Pulmonary artery endothelial cell (primary cell): ENCODE measurements at regions not wholly inside any gene's neighbourhood (a gene's known extent, or its start where the extent isn't known, plus 50 kb on each side); places are given as distances from the start of the nearest gene placed in this dataset.
A peak's percentile ranks its signal among the peaks of the same experiment; 100 is the strongest.

Experiments used
- DNase-seq: peaks from one replicate; pipeline ENCODE4 v3.0.0-alpha.2; 2011; ENCODE audit warnings: low read depth, low spot score

DNA sequence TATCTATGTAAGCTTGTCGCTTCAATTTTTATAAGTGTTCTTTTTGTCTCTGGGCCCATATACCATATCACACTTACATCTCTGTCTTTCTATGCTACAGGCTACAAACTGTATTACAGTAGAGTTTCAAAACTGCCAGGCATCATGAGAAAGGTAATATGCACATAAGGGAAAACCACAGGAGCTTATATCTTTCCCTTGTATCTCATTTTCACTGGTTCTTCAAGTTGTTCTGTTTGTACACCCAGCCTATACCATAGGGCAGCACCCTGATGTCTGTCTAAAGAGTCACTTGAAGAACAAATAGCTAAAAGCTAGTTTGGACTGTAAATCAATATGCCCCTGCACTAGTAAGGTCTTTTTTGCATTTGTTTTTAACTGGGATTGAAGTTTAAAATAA lies 366.7 kb downstream of the FIGN start:
- DNase-seq: no peak

DNA sequence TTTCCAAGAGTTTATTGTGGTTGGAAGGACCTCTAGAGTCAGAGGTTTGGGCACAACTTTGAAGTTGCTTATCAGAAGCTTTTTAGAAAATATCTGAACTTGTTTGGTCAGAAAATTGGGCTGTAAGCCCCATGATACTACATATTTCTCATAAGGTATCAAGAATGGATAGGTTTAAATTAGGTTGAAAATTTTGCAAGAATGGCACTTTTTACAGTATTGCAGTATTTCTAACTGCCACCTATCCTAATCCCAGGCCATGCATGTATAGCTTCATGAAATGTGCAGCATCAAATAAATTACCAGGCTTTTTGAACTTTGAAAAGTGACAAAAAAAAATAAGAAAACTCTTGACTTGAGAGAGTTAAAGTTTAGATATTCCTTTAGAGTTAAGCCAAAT lies 367.2 kb downstream of the FIGN start:
- DNase-seq: no peak

DNA sequence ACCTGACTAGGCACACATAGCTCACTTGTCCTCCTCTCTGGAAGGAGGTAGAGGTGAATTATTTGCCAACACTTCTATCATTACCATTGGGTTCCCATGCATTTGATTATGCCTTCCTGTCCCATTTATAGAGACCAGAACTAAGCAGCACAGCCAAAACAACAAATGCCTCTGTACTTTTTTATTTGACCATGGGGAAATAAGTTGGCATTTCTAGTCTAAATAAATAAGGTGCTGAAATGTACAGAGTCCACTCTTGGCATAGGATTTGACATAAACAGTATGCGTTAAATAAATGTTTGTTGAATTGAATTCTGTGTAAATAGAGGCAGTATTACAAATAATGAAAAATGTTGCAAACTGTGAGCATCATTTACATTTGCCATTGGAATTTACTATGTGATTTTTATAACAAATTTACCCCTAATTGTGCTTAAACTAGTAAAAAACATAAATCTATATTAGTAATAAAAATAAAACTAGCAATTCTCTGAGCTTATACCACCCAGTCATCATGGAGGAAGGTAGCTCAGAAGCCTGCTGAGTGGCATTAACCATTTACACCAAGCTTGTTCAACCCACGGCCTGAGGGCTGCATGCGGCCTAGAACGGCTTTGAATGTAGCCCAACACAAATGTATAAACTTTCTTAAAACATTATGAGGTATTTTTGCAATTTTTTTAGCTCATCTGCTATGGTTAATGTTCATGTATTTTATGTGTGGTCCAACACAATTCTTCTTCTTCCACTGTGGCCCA lies 367.8 kb downstream of the FIGN start:
- no peak for DNase-seq

DNA sequence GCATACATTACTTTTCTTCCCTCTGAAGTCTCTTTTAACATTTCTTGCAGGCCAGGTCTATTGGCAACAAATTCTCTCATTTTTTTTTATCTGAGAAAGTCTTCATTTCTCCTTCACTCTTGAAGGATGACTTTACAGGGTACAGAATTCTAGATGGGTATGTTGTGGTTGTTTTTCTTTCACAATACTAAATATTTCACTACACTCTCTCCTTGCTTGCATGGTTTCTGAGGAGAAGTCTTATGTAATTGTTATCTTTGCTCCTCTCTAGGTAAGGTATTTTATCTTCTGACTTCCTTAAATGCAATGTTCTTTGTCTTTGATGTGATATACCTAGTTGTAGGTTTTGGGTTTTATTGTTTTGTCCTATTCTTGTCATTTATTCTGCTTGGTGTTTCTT lies 371.1 kb downstream of the FIGN start:
- no peak for DNase-seq

DNA sequence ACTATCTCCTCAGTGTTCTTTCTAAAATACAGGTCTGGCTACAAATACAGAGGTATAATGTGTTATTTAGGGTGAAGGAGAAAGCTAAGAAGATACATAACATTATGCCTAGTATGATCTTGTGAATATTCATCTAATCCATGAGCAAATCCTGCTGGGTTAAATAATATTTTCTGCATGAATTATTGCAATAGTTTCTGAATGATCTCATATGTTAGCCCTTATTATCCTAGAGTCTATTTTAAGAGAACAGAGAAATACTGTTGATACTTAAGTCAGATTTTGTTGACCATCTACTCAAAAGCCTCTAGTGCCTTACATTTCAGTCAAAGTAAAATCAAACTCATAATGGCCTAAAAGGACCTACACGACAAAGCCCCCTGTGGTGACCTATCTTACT lies 382.3 kb downstream of the FIGN start:
- no peak for DNase-seq

DNA sequence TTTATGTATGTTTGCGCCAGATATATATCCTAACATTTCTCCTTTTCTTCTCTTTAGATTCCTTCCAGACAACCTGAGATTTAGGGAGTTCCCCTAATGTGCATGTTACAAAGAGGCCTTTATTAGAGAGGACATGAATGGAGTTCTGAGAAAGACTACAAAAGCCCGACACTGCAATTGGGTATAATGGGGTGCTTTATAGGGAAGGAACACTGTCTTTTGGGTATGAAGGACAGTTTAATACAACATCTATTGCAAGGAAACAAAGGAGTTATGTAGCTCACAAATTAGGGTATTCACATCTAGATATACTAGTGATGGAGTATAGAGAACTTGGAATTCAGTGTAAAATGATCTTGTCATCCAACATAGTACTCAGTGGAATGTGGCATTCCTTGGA lies 383.8 kb downstream of the FIGN start:
- DNase-seq: no peak

DNA sequence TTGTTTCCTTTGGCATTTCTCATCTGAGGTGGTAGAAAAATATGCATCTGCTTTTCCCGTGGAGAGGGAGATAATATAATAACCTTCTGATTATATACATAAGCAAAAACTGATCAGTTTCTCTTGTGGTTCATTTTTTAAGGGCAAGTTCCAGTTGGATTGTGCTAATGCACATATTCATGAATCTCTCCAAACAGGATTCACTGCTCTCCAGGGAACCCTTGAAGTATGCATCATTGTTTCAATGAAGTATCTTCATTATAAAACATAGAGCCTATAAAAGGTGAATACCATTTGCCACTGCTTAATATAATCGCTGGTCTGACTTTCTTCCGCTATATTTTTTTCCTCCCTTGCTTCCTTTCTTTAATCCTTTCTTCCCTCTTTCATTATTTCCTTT lies 384.7 kb downstream of the FIGN start:
- no peak for DNase-seq

DNA sequence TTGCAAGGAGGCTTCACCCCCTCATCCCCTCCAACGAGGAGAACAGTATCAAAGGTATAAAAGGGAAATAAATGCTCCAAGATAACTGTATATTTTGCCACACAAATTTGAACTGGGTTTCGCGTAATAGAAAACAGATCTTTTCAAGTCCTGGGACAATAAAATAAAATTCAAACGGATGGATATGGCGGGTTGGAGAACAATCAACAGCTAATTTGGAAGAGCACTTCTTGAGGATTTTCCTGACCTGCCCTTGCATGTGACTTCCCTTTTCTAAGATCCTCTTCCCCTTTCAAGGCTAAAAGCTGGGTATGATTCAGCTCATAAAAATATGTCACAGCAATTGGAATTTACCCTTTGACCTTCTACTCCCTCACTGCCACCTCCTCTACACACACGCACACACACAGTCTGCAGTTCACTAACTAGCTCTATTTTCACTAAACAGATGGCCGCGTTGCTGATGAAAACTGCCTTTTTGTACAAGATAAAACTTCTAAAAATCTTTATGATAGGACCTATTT lies 386.9 kb downstream of the FIGN start:
- peak; percentile 59 for DNase-seq

DNA sequence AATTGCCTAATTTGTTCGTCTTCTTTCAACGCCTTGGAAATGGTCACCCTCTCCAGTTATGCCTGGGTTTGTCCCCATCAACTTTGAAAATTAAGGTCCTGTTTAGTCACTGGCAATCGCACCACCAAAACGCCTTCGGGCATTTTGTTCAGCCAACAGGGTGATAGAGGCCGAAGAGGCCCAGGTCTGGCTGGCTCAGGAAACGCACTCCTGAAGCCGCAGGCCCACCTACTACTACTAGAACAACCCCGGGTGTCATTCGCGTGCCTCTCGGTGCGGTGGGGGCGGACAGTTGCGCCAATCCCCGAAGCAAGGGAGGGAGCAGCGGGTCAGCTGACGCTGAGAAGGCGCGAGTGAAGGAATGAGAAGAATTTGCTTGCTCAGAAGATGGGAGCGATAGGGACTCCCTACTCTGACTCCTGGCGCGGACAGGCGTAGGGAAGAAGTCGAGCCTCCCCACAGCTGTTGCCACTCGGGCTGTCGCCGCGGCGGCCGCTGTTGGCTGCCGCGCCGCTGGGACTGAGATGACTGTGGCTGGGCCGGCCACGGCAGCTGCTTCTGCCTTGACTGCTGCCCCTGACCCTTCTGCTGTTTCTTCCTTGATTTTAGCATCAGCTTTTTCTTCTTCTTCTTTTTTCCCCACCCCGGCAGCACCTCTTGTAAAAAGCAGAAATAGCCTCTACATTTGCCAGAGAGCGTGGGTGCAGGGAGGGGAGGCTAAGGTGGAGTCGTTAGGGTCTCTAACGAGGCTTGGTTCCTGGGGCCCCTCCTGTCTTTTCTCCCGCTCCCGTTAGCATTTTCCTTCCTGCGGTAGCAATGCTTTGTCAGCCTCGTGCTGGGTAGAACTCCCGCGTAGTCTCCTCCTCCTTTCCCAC lies 387.6 kb downstream of the FIGN start:
- peak; percentile 11 for DNase-seq

DNA sequence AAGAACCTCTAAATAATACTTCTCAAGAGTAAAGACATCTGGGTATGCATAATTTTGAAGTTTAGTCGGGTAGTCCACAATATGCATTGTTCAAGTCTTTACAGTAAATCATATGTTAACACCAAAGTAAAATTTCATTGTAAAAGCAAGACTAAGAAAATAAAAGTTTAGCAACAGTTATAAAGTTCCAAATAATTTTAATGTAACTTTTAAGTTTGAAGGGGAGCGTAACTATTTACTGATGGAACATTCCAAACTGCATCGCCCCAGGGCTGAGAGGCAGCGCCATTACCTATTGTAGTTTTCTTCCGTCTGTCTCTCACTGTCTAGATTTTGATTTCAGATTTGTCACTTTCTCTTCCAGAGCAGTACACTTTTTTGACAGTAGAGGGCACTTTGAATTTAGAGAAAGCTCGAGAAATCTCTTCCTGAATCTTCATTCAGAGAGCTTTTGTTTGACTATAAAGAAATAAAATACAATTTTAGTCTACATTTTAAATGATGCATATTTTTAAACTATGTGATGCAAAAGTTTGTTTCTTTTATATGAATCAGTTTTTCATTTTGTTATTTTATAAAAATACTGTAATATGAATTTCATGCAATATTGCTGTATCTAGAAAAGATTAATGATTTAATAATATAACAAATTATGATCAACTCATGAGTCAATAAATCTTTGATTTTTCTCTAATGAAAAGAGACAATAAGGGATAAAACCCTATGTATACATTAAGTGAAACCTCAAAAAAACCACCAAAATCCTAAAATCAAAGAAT lies 389.8 kb downstream of the FIGN start:
- peak; percentile 20 for DNase-seq

DNA sequence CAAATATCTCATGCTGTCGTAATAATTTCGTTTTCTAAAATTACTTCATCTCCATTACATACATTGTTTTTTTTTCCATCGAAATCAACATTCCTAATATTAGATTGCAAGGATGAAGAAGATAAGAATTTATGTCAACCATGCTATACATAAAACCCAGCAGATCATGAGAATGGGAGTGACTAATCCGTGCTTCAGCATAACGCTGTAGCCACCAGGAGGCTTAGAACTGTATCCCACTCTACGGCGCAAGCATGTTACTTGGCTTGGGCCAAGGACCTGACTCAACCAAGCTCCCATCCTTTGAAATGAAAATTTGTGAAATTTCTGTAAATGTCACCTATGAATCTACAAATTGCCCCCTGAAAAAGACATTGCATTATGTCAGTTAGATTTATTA lies 392.5 kb downstream of the FIGN start:
- no peak for DNase-seq

DNA sequence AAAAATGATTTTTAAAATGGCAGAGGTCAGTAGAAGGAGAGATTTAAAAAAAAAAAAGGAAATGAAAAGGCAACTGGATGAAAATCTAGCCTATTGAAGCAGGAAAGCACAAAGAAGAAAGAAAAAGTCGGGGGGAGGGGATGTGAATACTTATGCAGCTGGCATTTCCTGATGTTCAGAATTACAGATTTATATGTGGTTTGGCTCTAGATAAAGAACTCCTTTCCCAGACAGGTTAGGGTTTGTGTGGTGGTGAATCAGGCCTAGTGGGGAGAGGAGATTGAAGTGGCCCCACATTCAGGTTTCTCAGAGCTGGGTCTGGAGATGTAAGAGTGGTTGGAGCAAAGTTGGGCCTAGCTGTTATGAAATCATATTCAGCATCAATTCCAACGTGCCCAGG lies 394.4 kb downstream of the FIGN start:
- peak; percentile 29 for DNase-seq

DNA sequence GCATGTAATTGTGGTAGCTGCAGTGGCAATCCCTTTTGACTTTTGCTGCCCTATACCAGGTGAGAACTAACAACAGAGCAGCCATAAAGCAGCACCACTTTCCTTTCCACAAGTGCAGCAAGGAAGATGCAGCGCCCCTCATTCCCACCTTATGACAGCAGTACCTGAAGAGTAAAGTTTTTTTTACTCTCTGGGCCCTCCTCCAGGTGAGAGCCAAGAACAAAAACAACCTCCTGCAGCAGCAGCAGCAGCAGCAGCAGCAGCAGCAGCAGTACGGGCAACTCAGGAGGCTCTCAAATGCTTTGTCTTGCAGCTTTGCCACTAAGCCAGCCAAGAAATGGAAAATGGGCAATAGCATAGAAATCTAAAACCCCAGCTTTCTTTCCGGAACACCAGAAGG lies 397.5 kb downstream of the FIGN start:
- no peak for DNase-seq

DNA sequence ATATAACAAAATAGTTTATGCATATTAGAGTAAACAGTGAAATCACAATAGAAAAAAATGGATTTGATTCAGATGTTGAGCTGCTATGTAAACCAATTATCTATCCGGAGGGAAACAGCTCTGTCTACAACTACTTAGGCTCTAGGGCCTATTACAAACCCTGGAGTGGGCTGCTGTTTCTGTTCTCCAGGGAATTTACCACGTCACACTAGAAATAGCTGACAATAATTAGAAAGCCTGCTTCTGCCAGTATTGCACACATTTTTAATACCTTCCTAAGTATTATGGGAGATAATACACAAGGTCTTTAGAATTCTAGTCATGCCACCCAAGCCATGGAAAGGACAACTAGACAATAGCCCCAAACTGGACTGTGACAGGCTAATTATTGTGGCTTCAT lies 411.1 kb downstream of the FIGN start:
- DNase-seq: no peak

DNA sequence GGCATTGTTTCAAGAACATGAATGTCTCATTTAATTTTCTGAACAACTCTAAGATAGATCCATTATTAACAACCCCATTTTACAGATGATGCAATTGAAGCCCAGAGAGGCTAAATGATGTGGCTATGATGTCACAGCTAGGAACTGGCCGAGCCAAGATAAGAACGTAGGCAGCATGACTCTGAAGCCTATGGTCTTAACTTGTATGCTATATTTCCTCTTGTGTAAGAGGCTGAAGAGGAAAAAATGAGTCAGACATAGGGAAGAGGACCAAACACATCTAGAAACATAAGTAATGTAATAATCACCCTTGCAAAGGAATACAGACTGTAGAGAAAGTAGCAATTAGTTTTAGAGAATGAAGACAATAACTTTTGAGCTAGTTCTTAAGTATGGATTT lies 416.8 kb downstream of the FIGN start:
- no peak for DNase-seq

DNA sequence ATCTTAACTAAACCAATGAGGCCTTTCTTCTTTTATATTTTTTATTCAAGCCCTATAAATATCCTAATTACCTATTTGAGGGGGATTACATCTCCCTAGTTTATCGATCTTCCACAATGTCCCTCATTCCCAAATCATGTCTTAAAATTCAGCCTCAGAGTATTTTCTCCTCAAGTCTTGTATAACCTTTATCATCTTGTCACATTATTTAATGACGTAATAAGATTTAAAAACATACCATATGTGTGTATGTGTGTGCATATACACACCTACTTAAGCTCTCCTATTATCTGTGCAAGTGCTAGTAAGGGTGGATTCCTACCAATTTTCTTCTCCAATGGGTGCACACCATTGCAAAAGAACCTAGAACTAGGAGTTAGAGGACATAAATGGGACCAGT lies 421.1 kb downstream of the FIGN start:
- no peak for DNase-seq

DNA sequence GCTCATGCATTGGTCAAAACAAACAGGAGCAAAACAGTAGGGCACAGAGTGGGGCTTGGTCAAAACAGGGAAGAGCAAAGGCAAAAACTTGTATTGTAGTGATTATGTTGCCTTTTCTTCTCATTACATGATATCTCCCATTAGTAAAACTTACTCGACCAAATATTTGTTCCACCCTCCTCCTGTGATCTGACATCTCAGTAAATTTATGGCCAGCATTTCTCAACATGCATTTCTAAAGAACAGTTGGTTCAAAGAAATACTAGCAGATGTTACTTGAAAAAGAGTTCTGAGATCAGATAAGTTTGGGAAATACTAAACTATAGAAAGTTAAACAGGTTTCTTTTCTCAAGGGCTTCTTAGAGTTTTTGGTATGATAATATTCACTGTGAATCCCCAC lies 423.1 kb downstream of the FIGN start:
- no peak for DNase-seq

DNA sequence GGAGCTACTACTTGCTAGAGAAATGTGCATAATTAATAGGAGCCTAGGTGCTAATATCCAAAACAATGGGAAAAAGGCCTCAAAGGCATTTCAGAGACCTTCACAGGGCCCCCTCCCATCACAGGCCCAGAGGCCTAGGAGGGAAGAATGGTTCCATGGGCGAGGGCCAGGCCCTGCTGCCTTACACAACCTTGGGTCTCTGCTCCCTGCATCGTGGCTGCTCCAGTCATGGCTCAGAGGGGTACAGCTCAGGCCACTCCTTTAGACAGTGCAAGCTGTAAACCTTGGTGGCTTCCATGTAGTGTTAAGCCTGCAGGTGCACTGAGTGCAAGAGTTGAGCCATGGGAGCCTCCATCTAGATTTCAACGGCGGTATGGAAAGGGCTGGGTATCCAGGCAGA lies 429.2 kb downstream of the FIGN start:
- DNase-seq: no peak

DNA sequence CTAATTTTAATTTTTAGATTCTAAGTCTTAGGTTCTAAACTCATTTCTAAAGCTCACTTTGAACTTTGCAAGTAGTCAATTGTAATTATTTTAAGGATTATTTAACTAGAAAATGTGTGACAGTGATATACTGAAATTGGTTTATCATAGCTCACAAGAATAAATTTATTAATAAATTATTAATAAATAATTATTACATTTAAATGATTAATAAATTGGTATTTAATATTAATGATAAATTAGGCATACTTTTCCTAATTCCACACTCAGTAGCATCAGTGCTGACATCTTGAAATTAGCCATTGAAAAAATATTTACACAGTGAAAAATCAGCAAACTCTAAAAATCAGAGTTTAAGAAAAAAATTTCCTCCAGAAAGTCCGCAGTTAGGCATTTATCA lies 433.7 kb downstream of the FIGN start:
- no peak for DNase-seq

DNA sequence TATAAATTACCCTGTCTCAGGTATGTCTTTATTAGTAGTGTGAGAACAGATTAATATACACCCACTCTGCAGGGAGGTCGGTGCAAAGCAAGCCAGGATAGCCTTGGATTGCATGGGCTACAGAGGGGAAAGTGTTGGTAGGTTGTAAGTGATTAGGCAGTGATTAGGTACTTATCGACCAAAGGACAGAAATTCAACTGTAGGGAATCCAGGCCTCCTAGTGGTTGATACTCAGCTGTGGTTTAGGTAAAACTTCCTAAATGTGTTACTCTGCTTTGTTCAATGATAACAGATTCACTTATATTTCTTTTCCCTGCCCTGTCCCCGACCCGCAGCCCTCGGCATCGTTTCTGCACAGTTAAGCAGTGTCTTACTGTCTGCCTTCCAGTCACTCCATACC lies 444.0 kb downstream of the FIGN start:
- no peak for DNase-seq

DNA sequence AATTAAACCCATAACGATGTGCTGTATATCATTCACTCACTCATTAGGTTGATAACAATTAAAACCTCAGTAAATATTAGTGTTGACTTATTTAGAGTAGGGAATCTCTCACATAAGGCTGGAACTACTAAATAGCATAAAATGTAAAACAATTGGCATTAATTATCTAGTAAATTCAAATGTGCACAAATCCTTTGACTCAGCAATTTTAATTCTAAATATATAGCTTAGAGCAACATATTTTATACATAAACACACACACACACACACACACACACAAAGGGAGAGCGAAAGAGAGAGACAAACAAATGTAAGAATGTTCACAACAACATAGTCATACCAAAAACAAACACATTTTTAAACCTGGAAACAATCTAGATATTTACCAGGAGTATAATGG lies 443.1 kb upstream of the KCNH7 start:
- DNase-seq: no peak
